ENCODE measurements at regions not wholly inside any gene's neighbourhood (a gene's known extent, or its start where the extent isn't known, plus 50 kb on each side); places are given as distances from the start of the nearest gene placed in this dataset.

GRCh38 chr13:31081316-31081715 lies 80.4 kb downstream of the HSPH1 start:
- TF ChIP-seq CTCF (IDR thresholded peaks at IDR 0.05) (no peak), POLR2A (IDR thresholded peaks at IDR 0.05) (no peak), POLR2AphosphoS5 (IDR thresholded peaks at IDR 0.05) (no peak), EP300 (IDR thresholded peaks at IDR 0.05; ENCODE audit: low read depth) (no peak)

All from transverse colon (tissue), 4 donors.